ENCODE measurements at regions not wholly inside any gene's neighbourhood (a gene's known extent, or its start where the extent isn't known, plus 50 kb on each side); places are given as distances from the start of the nearest gene placed in this dataset.
"Not testable (repeated sequence)": the region's sequence is repeated elsewhere in the genome, so short reads cannot be mapped to it uniquely, and the experiment has no call there.

DNA sequence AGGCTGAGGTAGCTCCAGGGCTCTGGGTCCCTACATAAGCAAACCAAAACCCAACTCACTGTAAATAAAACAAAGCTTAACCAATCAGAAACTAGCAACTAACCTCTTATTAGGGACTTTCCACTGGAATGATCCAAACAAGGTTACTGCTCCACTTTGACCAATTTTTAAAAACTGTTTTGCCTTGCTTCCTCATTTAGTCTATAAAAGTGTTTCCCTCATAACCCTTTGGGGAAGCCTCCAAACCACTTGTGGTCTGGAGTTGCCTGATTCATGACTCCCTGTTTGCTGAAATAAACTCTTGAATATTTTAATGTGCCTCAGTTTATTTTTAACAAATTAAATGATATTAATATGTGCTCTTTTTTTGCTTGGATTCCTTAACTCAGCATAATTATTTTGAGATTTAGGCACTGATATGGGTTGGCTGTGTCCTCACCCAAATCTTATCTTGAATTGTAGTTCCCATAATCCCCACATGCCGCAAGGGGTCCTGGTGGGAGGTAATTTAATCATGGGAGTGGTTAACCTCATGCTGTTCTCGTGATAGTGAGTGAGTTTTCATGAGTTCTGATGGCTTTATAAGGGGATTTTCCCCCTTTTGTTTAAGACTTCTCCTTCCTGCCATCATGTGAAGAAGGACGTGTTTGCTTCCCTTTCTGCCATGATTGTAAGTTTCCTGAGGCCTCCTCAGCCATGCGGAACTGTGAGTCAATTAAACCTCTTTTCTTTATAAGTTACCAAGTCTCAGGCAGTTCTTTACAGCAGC is 90.6 kb downstream of the CD200R1L start:
- TF ChIP-seq, protein P1, sequence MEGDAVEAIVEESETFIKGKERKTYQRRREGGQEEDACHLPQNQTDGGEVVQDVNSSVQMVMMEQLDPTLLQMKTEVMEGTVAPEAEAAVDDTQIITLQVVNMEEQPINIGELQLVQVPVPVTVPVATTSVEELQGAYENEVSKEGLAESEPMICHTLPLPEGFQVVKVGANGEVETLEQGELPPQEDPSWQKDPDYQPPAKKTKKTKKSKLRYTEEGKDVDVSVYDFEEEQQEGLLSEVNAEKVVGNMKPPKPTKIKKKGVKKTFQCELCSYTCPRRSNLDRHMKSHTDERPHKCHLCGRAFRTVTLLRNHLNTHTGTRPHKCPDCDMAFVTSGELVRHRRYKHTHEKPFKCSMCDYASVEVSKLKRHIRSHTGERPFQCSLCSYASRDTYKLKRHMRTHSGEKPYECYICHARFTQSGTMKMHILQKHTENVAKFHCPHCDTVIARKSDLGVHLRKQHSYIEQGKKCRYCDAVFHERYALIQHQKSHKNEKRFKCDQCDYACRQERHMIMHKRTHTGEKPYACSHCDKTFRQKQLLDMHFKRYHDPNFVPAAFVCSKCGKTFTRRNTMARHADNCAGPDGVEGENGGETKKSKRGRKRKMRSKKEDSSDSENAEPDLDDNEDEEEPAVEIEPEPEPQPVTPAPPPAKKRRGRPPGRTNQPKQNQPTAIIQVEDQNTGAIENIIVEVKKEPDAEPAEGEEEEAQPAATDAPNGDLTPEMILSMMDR (IDR thresholded peaks at IDR 0.05), result no peak
- Histone ChIP-seq H3K9me3 (no peaks in the 10 kb centered on the region), H3K36me3 (no peaks in the 10 kb centered on the region), H3K27me3 (ENCODE audit: low read depth) (no peaks in the 10 kb centered on the region), H3K4me1 (no peaks in the 10 kb centered on the region), H3K4me3 (no peak overlapping the region), H3K27ac (no peak overlapping the region)
- intact Hi-C loops (cut with DNase I), result no loop called here
- no peak for ATAC-seq
- no peak for DNase-seq

DNA sequence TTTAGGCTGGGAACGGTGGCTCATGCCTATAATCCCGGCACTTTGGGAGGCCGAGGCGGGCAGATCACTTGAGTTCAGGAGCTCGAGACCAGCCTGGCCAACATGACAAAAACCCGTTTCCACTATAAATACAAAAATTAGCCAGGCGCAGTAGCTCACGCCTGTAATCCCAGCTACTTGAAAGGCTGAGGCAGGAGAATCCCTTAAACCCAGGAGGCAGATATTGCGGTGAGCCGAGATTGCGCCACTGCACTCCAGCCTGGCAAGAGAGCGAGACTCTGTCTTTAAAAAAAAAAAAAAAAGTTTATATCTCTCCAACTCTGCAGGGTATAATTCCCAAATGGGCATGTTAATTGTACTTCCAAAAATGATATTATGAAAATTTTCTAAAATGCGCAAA is 91.6 kb downstream of the CD200R1L start:
- ATAC-seq; H3K36me3 ChIP-seq; H3K9me3 ChIP-seq; H3K27me3 ChIP-seq (ENCODE audit: low read depth); H3K27ac ChIP-seq; H3K4me1 ChIP-seq; intact Hi-C loops (cut with DNase I); DNase-seq; H3K4me3 ChIP-seq: not testable (repeated sequence)

DNA sequence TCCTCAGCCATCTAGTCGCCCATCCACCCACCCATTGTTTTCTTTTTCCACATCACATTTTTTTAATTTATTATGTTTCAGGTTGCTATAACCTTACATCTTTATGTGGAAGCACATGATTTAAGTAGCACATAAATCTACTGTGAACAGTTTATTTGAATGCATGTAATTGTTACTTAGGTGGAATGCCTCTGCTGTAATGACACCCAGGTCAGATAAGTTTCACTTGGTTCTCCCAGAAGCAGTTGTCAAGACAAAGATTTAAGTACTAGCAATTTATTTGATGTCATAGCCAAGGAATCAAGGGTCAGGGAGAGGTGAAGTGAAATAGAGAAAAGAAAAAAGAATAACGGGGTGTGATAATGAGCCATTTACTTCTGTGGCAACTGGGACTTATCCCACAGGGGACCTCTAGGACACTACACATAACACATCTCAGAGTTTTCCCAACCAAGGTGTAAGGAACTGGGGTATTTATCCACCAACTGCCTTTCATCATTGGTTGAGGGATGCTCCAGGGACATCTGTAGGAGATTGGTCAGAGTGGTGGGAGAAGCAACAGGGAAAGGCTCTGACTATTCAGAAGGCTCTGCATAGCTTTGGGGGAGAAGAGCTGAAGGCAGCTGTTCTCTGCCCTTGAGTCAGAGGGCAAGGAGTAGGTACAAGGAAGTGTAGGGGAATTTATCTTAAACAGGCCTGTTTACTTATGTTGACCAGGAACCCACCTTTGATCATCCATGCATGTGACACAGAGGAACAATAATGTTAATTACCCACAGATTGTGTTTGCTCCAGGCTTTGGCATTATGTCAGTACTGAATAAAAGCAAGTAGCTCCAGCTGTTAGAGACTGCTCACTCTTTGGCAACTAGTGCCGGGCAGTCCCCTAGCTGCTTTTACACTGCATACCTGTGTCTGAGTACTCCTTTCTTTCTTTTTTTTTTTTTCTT is 94.8 kb downstream of the CD200R1L start:
- Histone ChIP-seq H3K27ac (no peak overlapping the region), H3K9me3 (no peaks in the 10 kb centered on the region), H3K4me1 (no peaks in the 10 kb centered on the region), H3K36me3 (no peaks in the 10 kb centered on the region), H3K4me3 (no peak overlapping the region), H3K27me3 (ENCODE audit: low read depth) (no peaks in the 10 kb centered on the region)
- TF ChIP-seq, protein P1 (IDR thresholded peaks at IDR 0.05), result no peak
- intact Hi-C loops (cut with DNase I), result no loop called here
- no peak for DNase-seq
- ATAC-seq, result peak in 1 of 2 donors; percentile 29

DNA sequence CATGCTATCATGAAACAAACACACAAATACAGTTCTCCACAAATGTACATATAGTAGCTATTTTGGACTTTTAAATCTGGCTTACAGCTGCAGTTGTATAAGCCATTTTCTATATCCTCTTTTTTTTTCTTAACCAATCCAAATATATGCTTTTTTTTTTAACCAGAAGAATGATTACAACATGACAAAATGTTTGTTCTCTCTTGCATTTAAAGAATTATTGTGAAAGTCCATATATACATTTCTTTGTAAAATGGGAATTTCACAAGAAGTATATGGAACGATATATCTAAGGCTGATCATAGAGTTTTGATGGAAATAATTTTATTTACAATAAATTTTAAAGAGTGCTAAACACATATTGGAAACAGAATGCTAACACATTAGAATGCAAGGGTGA is 95.6 kb downstream of the CD200R1L start:
- intact Hi-C loops (cut with DNase I), result no loop called here
- ATAC-seq (no peak), DNase-seq (no peak)
- Histone ChIP-seq H3K9me3 (no peaks in the 10 kb centered on the region), H3K36me3 (no peaks in the 10 kb centered on the region), H3K4me3 (no peak overlapping the region), H3K27ac (no peak overlapping the region), H3K27me3 (ENCODE audit: low read depth) (no peaks in the 10 kb centered on the region), H3K4me1 (no peaks in the 10 kb centered on the region)
- TF ChIP-seq, protein P1 (IDR thresholded peaks at IDR 0.05), result no peak

DNA sequence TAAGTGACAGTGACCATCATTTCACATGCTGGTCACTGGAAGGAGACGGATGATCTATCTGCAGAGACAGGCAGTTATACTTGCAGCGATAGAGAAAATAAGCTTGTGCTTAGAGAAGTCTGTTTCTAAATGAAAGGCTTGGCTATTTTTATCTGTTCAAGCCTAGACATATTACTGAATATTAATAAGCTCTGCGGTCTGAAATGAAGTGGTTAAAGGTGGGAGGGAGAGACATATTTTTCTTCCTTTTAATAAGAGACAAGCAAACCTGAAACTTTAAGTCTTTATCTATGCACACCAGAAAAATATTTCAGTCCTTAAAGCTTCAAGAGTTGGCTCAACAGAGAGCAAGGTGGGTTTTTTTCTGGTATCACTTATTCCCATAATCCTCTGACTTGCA is 99.0 kb downstream of the CD200R1L start:
- Histone ChIP-seq H3K4me1 (peaks cover 4% of the 10 kb centered on the region), H3K36me3 (no peaks in the 10 kb centered on the region), H3K9me3 (no peaks in the 10 kb centered on the region), H3K27me3 (ENCODE audit: low read depth) (no peaks in the 10 kb centered on the region), H3K27ac (no peak overlapping the region), H3K4me3 (no peak overlapping the region)
- intact Hi-C loops (cut with DNase I), result no loop called here
- TF ChIP-seq, protein P1 (IDR thresholded peaks at IDR 0.05), result no peak
- ATAC-seq, result no peak
- DNase-seq, result no peak
